ENCODE measurements at regions not wholly inside any gene's neighbourhood (a gene's known extent, or its start where the extent isn't known, plus 50 kb on each side); places are given as distances from the start of the nearest gene placed in this dataset.

- Histone ChIP-seq H3K27ac (ENCODE audit: low read depth in 2 of 2, low read length in 2 of 2) (no peak overlapping the region), H3K27me3 (ENCODE audit: control insufficient read depth, insufficient read depth, low read length) (no peaks in the 10 kb centered on the region), H3K9ac (ENCODE audit: low read length in 3 of 3) (no peak overlapping the region), H3K36me3 (ENCODE audit: control insufficient read depth in 2 of 3, insufficient read depth in 3 of 3, low read length in 3 of 3) (no peaks in the 10 kb centered on the region), H3K4me3 (ENCODE audit: low read length in 3 of 3) (no peak overlapping the region), H3K4me1 (ENCODE audit: control insufficient read depth in 2 of 3, insufficient read depth in 2 of 3, low read depth in 1 of 3, low read length in 3 of 3) (no peaks in the 10 kb centered on the region), H3K9me3 (ENCODE audit: control insufficient read depth in 2 of 3, insufficient read depth in 1 of 3, low read length in 3 of 3) (no peaks in the 10 kb centered on the region)
- DNase-seq = no peak
- no peak for FAIRE-seq
- TF ChIP-seq, protein P1, sequence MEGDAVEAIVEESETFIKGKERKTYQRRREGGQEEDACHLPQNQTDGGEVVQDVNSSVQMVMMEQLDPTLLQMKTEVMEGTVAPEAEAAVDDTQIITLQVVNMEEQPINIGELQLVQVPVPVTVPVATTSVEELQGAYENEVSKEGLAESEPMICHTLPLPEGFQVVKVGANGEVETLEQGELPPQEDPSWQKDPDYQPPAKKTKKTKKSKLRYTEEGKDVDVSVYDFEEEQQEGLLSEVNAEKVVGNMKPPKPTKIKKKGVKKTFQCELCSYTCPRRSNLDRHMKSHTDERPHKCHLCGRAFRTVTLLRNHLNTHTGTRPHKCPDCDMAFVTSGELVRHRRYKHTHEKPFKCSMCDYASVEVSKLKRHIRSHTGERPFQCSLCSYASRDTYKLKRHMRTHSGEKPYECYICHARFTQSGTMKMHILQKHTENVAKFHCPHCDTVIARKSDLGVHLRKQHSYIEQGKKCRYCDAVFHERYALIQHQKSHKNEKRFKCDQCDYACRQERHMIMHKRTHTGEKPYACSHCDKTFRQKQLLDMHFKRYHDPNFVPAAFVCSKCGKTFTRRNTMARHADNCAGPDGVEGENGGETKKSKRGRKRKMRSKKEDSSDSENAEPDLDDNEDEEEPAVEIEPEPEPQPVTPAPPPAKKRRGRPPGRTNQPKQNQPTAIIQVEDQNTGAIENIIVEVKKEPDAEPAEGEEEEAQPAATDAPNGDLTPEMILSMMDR (IDR thresholded peaks at IDR 0.05; ENCODE audit: borderline replicate concordance, extremely low read depth, insufficient read depth) = no peak
- intact Hi-C loops (cut with DNase I) = no loop called here
Observed at GRCh38 chr12:46438719-46439319, 66.2 kb upstream of the SLC38A2 start.

GRCh38 chr12:46438256-46438655 lies 65.7 kb upstream of the SLC38A2 start:
- no peak for DNase-seq

DNA sequence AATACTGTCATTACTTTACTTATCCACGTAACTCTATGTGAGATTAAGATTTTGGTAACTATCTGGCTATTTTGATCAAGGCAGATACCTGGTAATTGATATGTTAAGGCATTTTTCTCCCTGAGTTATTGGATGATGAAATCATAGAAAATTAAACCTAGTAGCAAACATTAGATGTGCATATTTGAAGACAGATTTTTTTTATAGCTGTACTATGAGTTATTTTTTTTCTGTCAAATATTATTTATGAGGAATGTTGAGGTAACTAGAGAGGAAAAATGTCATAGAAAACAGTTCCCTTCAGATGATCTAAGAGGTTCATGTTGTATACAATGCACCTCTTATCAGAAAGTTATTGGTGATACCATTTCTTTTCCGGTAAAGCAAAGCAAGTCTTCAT lies 64.9 kb upstream of the SLC38A2 start:
- no peak overlapping the region for H3K4me3 ChIP-seq (ENCODE audit: low read length in 3 of 3)
- no peak for FAIRE-seq
- TF ChIP-seq, protein P1 (IDR thresholded peaks at IDR 0.05; ENCODE audit: borderline replicate concordance, extremely low read depth, insufficient read depth) = no peak

More at GRCh38 chr12:46438256-46438655, 65.7 kb upstream of the SLC38A2 start:
- no peaks in the 10 kb centered on the region for H3K36me3 ChIP-seq (ENCODE audit: control insufficient read depth in 2 of 3, insufficient read depth in 3 of 3, low read length in 3 of 3)
- H3K4me3 ChIP-seq (ENCODE audit: low read length in 3 of 3) = no peak overlapping the region
- no peak overlapping the region for H3K9ac ChIP-seq (ENCODE audit: low read length in 3 of 3)
- no peak for FAIRE-seq
- no peaks in the 10 kb centered on the region for H3K27me3 ChIP-seq (ENCODE audit: control insufficient read depth, insufficient read depth, low read length)
- intact Hi-C loops (cut with DNase I) = no loop called here
- no peaks in the 10 kb centered on the region for H3K9me3 ChIP-seq (ENCODE audit: control insufficient read depth in 2 of 3, insufficient read depth in 1 of 3, low read length in 3 of 3)
- H3K27ac ChIP-seq (ENCODE audit: low read depth in 2 of 2, low read length in 2 of 2) = no peak overlapping the region
- no peaks in the 10 kb centered on the region for H3K4me1 ChIP-seq (ENCODE audit: control insufficient read depth in 2 of 3, insufficient read depth in 2 of 3, low read depth in 1 of 3, low read length in 3 of 3)
- TF ChIP-seq, protein P1 (IDR thresholded peaks at IDR 0.05; ENCODE audit: borderline replicate concordance, extremely low read depth, insufficient read depth) = no peak

GRCh38 chr12:46436747-46437146 lies 64.2 kb upstream of the SLC38A2 start:
- FAIRE-seq (no peak), DNase-seq (no peak)
- H3K9me3 ChIP-seq (ENCODE audit: control insufficient read depth in 2 of 3, insufficient read depth in 1 of 3, low read length in 3 of 3) = no peaks in the 10 kb centered on the region
- H3K4me3 ChIP-seq (ENCODE audit: low read length in 3 of 3) = no peak overlapping the region
- TF ChIP-seq, protein P1 (IDR thresholded peaks at IDR 0.05; ENCODE audit: borderline replicate concordance, extremely low read depth, insufficient read depth) = no peak
- H3K4me1 ChIP-seq (ENCODE audit: control insufficient read depth in 2 of 3, insufficient read depth in 2 of 3, low read depth in 1 of 3, low read length in 3 of 3) = no peaks in the 10 kb centered on the region
- no peak overlapping the region for H3K9ac ChIP-seq (ENCODE audit: low read length in 3 of 3)
- H3K36me3 ChIP-seq (ENCODE audit: control insufficient read depth in 2 of 3, insufficient read depth in 3 of 3, low read length in 3 of 3) = no peaks in the 10 kb centered on the region
- intact Hi-C loops (cut with DNase I) = no loop called here
- no peaks in the 10 kb centered on the region for H3K27me3 ChIP-seq (ENCODE audit: control insufficient read depth, insufficient read depth, low read length)
- H3K27ac ChIP-seq (ENCODE audit: low read depth in 2 of 2, low read length in 2 of 2) = no peak overlapping the region

More for the DNA sequence above, 64.9 kb upstream of the SLC38A2 start:
- Histone ChIP-seq H3K27ac (ENCODE audit: low read depth in 2 of 2, low read length in 2 of 2) (no peak overlapping the region), H3K9ac (ENCODE audit: low read length in 3 of 3) (no peak overlapping the region), H3K27me3 (ENCODE audit: control insufficient read depth, insufficient read depth, low read length) (no peaks in the 10 kb centered on the region), H3K36me3 (ENCODE audit: control insufficient read depth in 2 of 3, insufficient read depth in 3 of 3, low read length in 3 of 3) (no peaks in the 10 kb centered on the region), H3K4me1 (ENCODE audit: control insufficient read depth in 2 of 3, insufficient read depth in 2 of 3, low read depth in 1 of 3, low read length in 3 of 3) (no peaks in the 10 kb centered on the region), H3K9me3 (ENCODE audit: control insufficient read depth in 2 of 3, insufficient read depth in 1 of 3, low read length in 3 of 3) (no peaks in the 10 kb centered on the region)
- intact Hi-C loops (cut with DNase I) = no loop called here
- DNase-seq = no peak

Data from kidney (tissue), 13 donors.